C4-2B (cell line): ENCODE measurements at regions not wholly inside any gene's neighbourhood (a gene's known extent, or its start where the extent isn't known, plus 50 kb on each side); places are given as distances from the start of the nearest gene placed in this dataset.

Experiments
- ZFX ChIP-seq: fragments of 450-650 bp; IDR thresholded peaks from 2 replicates; pipeline ENCODE4 v1.6.1; 2017
- TF ChIP-seq, protein P1 (sequence below): fragments of 450-650 bp; conservative IDR thresholded peaks from 2 replicates; pipeline ENCODE4 v1.5.1; 2017; ENCODE audit warnings: mild to moderate bottlenecking

DNA sequence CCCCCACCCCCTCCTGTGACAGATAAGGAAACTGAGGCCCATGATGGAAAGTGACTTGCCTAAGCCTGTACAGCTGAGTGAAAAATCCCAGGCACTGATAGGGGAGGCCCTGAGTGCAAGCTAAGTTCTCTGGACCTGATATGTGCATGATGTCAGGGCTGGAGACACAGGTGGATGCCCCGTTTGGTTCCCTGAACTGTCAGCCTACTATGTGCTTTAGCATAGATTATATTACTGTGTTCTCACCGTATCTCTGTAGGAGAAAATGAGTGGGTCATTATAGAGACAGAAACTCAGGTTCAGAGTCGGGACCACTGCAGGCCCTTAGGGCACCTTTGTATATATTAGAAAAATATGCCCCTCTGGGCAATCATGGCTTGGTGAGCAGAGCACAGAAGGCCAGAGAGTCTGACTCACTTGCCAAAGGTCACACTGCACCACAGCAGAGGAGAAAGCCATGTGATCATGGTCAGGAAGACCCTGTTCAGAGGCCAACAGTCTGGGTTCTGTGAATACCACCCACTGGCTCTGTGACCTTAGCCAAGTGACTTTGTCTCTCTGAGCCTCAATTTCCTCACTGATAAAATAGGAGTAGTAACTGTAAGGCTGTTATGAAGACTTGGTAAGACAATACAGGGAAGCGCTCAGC lies 145.8 kb upstream of the WNT4 start:
- TF ChIP-seq, protein P1, sequence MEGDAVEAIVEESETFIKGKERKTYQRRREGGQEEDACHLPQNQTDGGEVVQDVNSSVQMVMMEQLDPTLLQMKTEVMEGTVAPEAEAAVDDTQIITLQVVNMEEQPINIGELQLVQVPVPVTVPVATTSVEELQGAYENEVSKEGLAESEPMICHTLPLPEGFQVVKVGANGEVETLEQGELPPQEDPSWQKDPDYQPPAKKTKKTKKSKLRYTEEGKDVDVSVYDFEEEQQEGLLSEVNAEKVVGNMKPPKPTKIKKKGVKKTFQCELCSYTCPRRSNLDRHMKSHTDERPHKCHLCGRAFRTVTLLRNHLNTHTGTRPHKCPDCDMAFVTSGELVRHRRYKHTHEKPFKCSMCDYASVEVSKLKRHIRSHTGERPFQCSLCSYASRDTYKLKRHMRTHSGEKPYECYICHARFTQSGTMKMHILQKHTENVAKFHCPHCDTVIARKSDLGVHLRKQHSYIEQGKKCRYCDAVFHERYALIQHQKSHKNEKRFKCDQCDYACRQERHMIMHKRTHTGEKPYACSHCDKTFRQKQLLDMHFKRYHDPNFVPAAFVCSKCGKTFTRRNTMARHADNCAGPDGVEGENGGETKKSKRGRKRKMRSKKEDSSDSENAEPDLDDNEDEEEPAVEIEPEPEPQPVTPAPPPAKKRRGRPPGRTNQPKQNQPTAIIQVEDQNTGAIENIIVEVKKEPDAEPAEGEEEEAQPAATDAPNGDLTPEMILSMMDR: no peak
- no peak for TF ChIP-seq ZFX
